ENCODE measurements at regions not wholly inside any gene's neighbourhood (a gene's known extent, or its start where the extent isn't known, plus 50 kb on each side); places are given as distances from the start of the nearest gene placed in this dataset.

GRCh38 chr5:56326116-56326515 is 93.0 kb upstream of the ANKRD55 start:
- DNase-seq (ENCODE audit: low spot score) (no peak), ATAC-seq (no peak)
- H3K4me3 Mint-ChIP-seq: no peak overlapping the region
- peaks cover 13 to 36% of the 10 kb centered on the region in 2 donors for H3K4me1 Mint-ChIP-seq (ENCODE audit: low read depth in 2 of 2)
- peaks cover 27 to 36% of the 10 kb centered on the region in 2 donors for H3K27me3 Mint-ChIP-seq
- no peak overlapping the region for H3K27ac Mint-ChIP-seq
- H3K9me3 Mint-ChIP-seq: no peaks in the 10 kb centered on the region
- H3K36me3 Mint-ChIP-seq: no peaks in the 10 kb centered on the region

- H3K27me3 Mint-ChIP-seq: peaks cover 27 to 33% of the 10 kb centered on the region in 2 donors
- ATAC-seq: no peak
- H3K4me3 Mint-ChIP-seq: no peak overlapping the region
- H3K4me1 Mint-ChIP-seq (ENCODE audit: low read depth in 2 of 2): peaks cover 13 to 34% of the 10 kb centered on the region in 2 donors
- DNase-seq (ENCODE audit: low spot score): no peak
- no peaks in the 10 kb centered on the region for H3K9me3 Mint-ChIP-seq
- H3K27ac Mint-ChIP-seq: no peak overlapping the region
- H3K36me3 Mint-ChIP-seq: no peaks in the 10 kb centered on the region
These were observed 91.9 kb upstream of the ANKRD55 start for GRCh38 chr5:56325039-56325438.

DNA sequence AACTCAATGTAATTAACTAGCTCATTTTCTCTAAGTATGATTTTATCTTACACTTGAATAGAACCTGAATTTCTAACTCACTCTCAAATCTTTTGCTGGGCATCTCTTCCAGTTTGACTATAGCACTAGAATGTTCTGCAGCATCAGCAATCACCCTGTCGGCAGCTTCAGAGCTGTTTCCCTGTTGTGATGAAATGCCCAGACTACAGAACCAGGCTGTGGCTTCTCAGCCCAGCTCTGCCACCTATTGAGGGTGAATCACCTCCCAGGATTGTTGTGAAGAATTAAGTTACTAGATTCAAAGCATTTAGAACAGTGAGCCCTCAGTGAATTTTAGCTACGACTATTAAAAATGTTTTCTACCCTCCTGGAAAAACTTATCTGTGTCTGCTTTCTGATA is 90.4 kb upstream of the ANKRD55 start:
- no peak for ATAC-seq
- no peak overlapping the region for H3K27ac Mint-ChIP-seq
- H3K4me3 Mint-ChIP-seq: no peak overlapping the region
- no peak for DNase-seq (ENCODE audit: low spot score)
- H3K36me3 Mint-ChIP-seq: no peaks in the 10 kb centered on the region
- no peaks in the 10 kb centered on the region for H3K9me3 Mint-ChIP-seq
- peaks cover 13 to 18% of the 10 kb centered on the region in 2 donors for H3K4me1 Mint-ChIP-seq (ENCODE audit: low read depth in 2 of 2)
- H3K27me3 Mint-ChIP-seq: peaks cover 27 to 28% of the 10 kb centered on the region in 2 donors

DNA sequence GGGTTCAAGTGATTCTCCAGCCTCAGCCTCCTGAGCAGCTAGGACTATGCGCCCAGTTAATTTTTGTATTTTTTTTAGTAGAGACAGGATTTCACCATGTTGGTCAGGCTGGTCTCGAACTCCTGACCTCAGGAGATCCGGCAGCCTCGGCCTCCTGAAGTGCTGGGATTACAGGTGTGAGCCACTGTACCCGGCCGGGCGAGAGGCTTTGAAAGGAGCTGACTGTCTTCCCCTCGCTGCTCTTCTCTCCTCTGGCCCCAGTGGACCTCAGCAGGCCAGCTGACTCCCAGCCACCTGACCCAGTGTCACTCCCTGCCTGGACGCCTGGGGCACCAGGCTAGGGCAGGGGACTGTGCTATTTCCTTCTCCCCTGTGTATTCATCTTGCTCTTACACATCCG is 89.5 kb upstream of the ANKRD55 start:
- peaks cover 9 to 10% of the 10 kb centered on the region in 2 donors for H3K4me1 Mint-ChIP-seq (ENCODE audit: low read depth in 2 of 2)
- no peak for ATAC-seq

DNA sequence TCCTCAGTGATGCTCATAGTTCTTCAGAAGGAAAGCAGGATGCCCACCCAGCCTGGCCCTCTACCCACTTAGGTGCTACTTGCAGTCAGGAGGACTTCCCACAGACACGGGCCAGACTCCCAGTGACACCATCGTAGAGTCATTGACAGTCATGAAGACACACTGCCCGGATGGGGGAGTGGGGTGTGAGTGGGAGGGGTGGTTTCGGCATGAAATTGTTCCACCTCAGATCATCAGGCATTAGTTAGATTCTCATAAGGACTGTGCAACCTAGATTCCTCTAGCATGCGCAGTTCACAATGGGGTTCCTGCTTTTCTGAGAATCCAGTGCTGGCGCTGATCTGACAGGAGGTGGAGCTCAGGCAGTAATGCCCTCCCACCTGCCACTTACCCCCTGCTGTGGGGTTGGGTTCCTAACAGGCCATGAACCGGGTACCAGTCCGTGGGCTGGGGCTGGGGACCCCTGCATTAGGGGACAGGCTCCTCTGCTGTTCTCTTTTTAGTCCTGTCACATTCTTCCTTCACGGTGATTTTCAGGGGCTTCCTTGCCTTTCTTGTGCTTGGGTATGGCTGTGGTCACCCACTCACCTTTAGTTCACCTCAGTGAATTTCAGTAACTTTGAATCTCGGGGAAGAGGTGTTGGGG is 88.2 kb upstream of the ANKRD55 start:
- DNase-seq (ENCODE audit: low spot score) (no peak), ATAC-seq (no peak)
- H3K27me3 Mint-ChIP-seq: peaks cover 14 to 15% of the 10 kb centered on the region in 2 donors
- H3K36me3 Mint-ChIP-seq: no peaks in the 10 kb centered on the region
- peaks cover 0 to 3% of the 10 kb centered on the region in 2 donors for H3K4me1 Mint-ChIP-seq (ENCODE audit: low read depth in 2 of 2)
- H3K27ac Mint-ChIP-seq: no peak overlapping the region
- no peak overlapping the region for H3K4me3 Mint-ChIP-seq
- no peaks in the 10 kb centered on the region for H3K9me3 Mint-ChIP-seq

More for the DNA sequence above, 89.5 kb upstream of the ANKRD55 start:
- DNase-seq (ENCODE audit: low spot score): no peak
- H3K4me3 Mint-ChIP-seq: no peak overlapping the region
- H3K27me3 Mint-ChIP-seq: peaks cover 21 to 26% of the 10 kb centered on the region in 2 donors
- H3K27ac Mint-ChIP-seq: no peak overlapping the region
- H3K36me3 Mint-ChIP-seq: no peaks in the 10 kb centered on the region
- H3K9me3 Mint-ChIP-seq: no peaks in the 10 kb centered on the region

DNA sequence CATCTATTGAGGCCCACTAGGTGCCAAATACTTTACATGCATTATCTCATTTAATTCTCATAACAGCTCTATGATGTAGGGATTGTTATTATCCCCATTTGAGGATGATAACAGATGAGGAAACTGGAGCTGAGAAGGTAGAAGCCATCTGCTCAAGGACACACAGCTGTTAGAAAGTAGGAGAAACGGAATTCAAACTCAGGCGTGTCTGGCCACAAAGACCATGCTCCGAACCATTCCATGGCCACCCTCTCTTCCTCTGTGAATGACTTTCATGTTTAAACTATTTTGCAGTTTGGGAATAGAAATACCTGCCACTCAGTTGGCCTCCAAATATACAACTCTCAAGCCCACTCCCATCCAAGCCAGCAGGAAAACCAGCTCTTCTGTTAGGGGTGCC is 87.6 kb upstream of the ANKRD55 start:
- Mint-ChIP-seq H3K27me3 (peaks cover 8 to 10% of the 10 kb centered on the region in 2 donors), H3K36me3 (no peaks in the 10 kb centered on the region), H3K4me3 (no peak overlapping the region), H3K4me1 (ENCODE audit: low read depth in 2 of 2) (no peaks in the 10 kb centered on the region), H3K9me3 (no peaks in the 10 kb centered on the region), H3K27ac (no peak overlapping the region)
- no peak for ATAC-seq
- DNase-seq (ENCODE audit: low spot score): no peak

GRCh38 chr5:56319526-56320181 is 86.5 kb upstream of the ANKRD55 start:
- H3K4me1 Mint-ChIP-seq (ENCODE audit: low read depth in 2 of 2): no peaks in the 10 kb centered on the region
- no peak for ATAC-seq
- H3K27me3 Mint-ChIP-seq: peaks cover 0 to under 1% of the 10 kb centered on the region in 2 donors
- H3K9me3 Mint-ChIP-seq: no peaks in the 10 kb centered on the region
- no peak overlapping the region for H3K27ac Mint-ChIP-seq
- no peak for DNase-seq (ENCODE audit: low spot score)
- H3K4me3 Mint-ChIP-seq: no peak overlapping the region
- H3K36me3 Mint-ChIP-seq: no peaks in the 10 kb centered on the region

- ATAC-seq: no peak
- no peak for DNase-seq (ENCODE audit: low spot score)
- Mint-ChIP-seq H3K36me3 (no peaks in the 10 kb centered on the region), H3K9me3 (no peaks in the 10 kb centered on the region), H3K27ac (no peak overlapping the region), H3K4me1 (ENCODE audit: low read depth in 2 of 2) (no peaks in the 10 kb centered on the region), H3K4me3 (no peak overlapping the region), H3K27me3 (peaks cover 5 to 7% of the 10 kb centered on the region in 2 donors)
These were observed 84.9 kb upstream of the ANKRD55 start for GRCh38 chr5:56317923-56318561.

- ATAC-seq: no peak
- no peak for DNase-seq (ENCODE audit: low spot score)
- no peaks in the 10 kb centered on the region for H3K4me1 Mint-ChIP-seq (ENCODE audit: low read depth in 2 of 2)
- peaks cover 7 to 11% of the 10 kb centered on the region in 2 donors for H3K27me3 Mint-ChIP-seq
- no peaks in the 10 kb centered on the region for H3K36me3 Mint-ChIP-seq
- H3K9me3 Mint-ChIP-seq: no peaks in the 10 kb centered on the region
- H3K4me3 Mint-ChIP-seq: no peak overlapping the region
- H3K27ac Mint-ChIP-seq: no peak overlapping the region
These were observed 83.3 kb upstream of the ANKRD55 start for GRCh38 chr5:56316299-56316994.

DNA sequence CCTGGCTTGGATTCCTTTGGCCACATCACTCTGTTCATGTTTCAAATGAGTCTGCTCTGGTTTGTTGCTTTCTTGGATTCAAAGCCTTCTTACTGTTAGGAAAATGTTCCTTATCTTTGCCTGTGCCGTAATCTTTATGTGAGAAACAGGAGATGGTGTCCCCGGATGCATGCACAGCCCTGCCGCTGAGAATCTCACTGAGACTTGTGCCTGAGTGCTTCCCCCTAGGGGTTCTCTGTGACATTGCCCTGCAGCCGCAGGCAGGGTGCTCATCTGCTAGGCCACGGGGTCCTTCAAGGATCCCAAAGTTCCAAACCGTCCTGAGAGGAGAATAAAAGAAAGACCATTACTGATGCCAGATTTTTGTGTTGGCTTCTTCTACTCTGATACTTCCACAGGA is 81.4 kb upstream of the ANKRD55 start:
- DNase-seq (ENCODE audit: low spot score) (no peak), ATAC-seq (no peak)
- H3K36me3 Mint-ChIP-seq: no peaks in the 10 kb centered on the region
- H3K4me1 Mint-ChIP-seq (ENCODE audit: low read depth in 2 of 2): no peaks in the 10 kb centered on the region
- H3K27me3 Mint-ChIP-seq: peaks cover 19 to 22% of the 10 kb centered on the region in 2 donors
- H3K9me3 Mint-ChIP-seq: no peaks in the 10 kb centered on the region
- no peak overlapping the region for H3K27ac Mint-ChIP-seq
- H3K4me3 Mint-ChIP-seq: no peak overlapping the region

DNA sequence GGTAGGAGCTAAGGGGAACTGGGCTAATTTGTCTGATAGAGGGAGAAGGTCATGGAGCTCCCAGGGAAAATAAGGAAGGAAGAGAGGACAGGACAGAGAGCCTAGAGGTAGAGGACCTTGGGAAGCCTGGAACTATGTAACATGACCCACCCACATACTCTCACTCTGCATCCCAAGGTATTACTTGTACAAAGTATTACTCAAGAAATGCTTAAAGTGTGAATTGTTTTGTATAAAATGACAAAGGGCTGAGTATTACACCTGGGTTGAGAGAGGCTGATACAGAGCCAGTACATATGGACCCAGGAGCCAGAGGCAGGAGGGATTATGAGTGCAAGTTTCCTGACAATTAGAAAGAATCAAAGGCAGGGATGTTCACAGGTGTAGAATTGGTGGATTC is 80.5 kb upstream of the ANKRD55 start:
- no peak overlapping the region for H3K27ac Mint-ChIP-seq
- no peak for ATAC-seq
- peaks cover 23 to 29% of the 10 kb centered on the region in 2 donors for H3K27me3 Mint-ChIP-seq
- no peaks in the 10 kb centered on the region for H3K9me3 Mint-ChIP-seq
- no peaks in the 10 kb centered on the region for H3K36me3 Mint-ChIP-seq
- H3K4me3 Mint-ChIP-seq: no peak overlapping the region
- no peak for DNase-seq (ENCODE audit: low spot score)
- H3K4me1 Mint-ChIP-seq (ENCODE audit: low read depth in 2 of 2): no peaks in the 10 kb centered on the region

- Mint-ChIP-seq H3K4me3 (no peak overlapping the region), H3K9me3 (no peaks in the 10 kb centered on the region), H3K36me3 (no peaks in the 10 kb centered on the region), H3K4me1 (ENCODE audit: low read depth in 2 of 2) (no peaks in the 10 kb centered on the region), H3K27me3 (peaks cover 23 to 29% of the 10 kb centered on the region in 2 donors), H3K27ac (no peak overlapping the region)
- no peak for DNase-seq (ENCODE audit: low spot score)
- no peak for ATAC-seq
These were observed 79.9 kb upstream of the ANKRD55 start for GRCh38 chr5:56313004-56313531.

- Mint-ChIP-seq H3K9me3 (no peaks in the 10 kb centered on the region), H3K36me3 (no peaks in the 10 kb centered on the region), H3K4me1 (ENCODE audit: low read depth in 2 of 2) (no peaks in the 10 kb centered on the region), H3K4me3 (no peak overlapping the region), H3K27me3 (peaks cover 23 to 29% of the 10 kb centered on the region in 2 donors), H3K27ac (no peak overlapping the region)
- ATAC-seq: no peak
- DNase-seq (ENCODE audit: low spot score): no peak
These were observed 78.3 kb upstream of the ANKRD55 start for GRCh38 chr5:56311306-56311905.
